MM.1S (cell line): ENCODE measurements at regions not wholly inside any gene's neighbourhood (a gene's known extent, or its start where the extent isn't known, plus 50 kb on each side); places are given as distances from the start of the nearest gene placed in this dataset.
"Not testable (repeated sequence)": the region's sequence is repeated elsewhere in the genome, so short reads cannot be mapped to it uniquely, and the experiment has no call there.

Experiments used
- DNase-seq: peaks from one replicate; pipeline ENCODE4 v3.0.0-alpha.2; 2015
- H2AFZ ChIP-seq: fragments of 300-600 bp; sonication (generic); 2 replicates; pipeline ENCODE4 v1.6.0; 2016; ENCODE audit warnings: antibody characterized with exemption, low read length
- H3F3A ChIP-seq: fragments of 300-600 bp; sonication (generic); 2 replicates; pipeline ENCODE4 v1.6.1; 2016; ENCODE audit warnings: mild to moderate bottlenecking, antibody characterized with exemption, low read length, moderate library complexity, mixed read lengths; ENCODE audit not compliant: insufficient read depth
- H3K27ac ChIP-seq: fragments of 300-600 bp; sonication (generic); 2 replicates; pipeline ENCODE4 v1.5.1; 2016; ENCODE audit warnings: mild to moderate bottlenecking, low read length
- H3K27me3 ChIP-seq: fragments of 300-600 bp; sonication (generic); replicated peaks from 2 replicates; pipeline ENCODE4 v1.6.0; 2016; ENCODE audit warnings: low read length; ENCODE audit not compliant: insufficient read depth
- H3K36me3 ChIP-seq: fragments of 300-600 bp; sonication (generic); replicated peaks from 2 replicates; pipeline ENCODE4 v1.6.1; 2016; ENCODE audit warnings: mild to moderate bottlenecking, low read length, mixed read lengths; ENCODE audit not compliant: insufficient read depth
- H3K4me1 ChIP-seq: fragments of 300-600 bp; sonication (generic); 2 replicates; pipeline ENCODE4 v1.6.1; 2016; ENCODE audit warnings: low read length, mixed read lengths
- H3K4me2 ChIP-seq: fragments of 300-600 bp; sonication (generic); 2 replicates; pipeline ENCODE4 v1.6.0; 2016; ENCODE audit warnings: low read depth, low read length
- H3K4me3 ChIP-seq: fragments of 300-600 bp; sonication (generic); 2 replicates; pipeline ENCODE4 v1.5.1; 2016; ENCODE audit warnings: low read length, mixed read lengths
- H3K79me2 ChIP-seq: fragments of 300-600 bp; sonication (generic); 2 replicates; pipeline ENCODE4 v1.6.1; 2016; ENCODE audit warnings: mixed run types, low read length, mixed read lengths
- H3K9ac ChIP-seq: fragments of 300-600 bp; sonication (generic); 2 replicates; pipeline ENCODE4 v1.6.1; 2016; ENCODE audit warnings: low read length, mixed read lengths
- H3K9me2 ChIP-seq: fragments of 300-600 bp; sonication (generic); replicated peaks from 2 replicates; pipeline ENCODE4 v1.6.1; 2016; ENCODE audit warnings: mild to moderate bottlenecking, low read length, mixed read lengths; ENCODE audit not compliant: insufficient read depth
- H3K9me3 ChIP-seq: fragments of 300-600 bp; sonication (generic); replicated peaks from 2 replicates; pipeline ENCODE4 v1.6.1; 2016; ENCODE audit warnings: mild to moderate bottlenecking, low read length, mixed read lengths; ENCODE audit not compliant: insufficient read depth
- H4K20me1 ChIP-seq: fragments of 300-600 bp; sonication (generic); 2 replicates; pipeline ENCODE4 v1.6.1; 2016; ENCODE audit warnings: mild to moderate bottlenecking, low read length, moderate library complexity, mixed read lengths; ENCODE audit not compliant: insufficient read depth
- CTCF ChIP-seq: fragments of 300-600 bp; sonication (generic); IDR thresholded peaks from 2 replicates; pipeline ENCODE4 v1.5.1; 2016; ENCODE audit warnings: antibody characterized with exemption, low read length, mixed read lengths
- EZH2 ChIP-seq: fragments of 300-600 bp; sonication (generic); optimal IDR thresholded peaks from 2 replicates; pipeline ENCODE3; 2017; ENCODE audit warnings: low read depth, mild to moderate bottlenecking, antibody characterized with exemption, low read length, mixed read lengths
- EZH2phosphoT487 ChIP-seq: fragments of 300-600 bp; sonication (generic); IDR thresholded peaks from 2 replicates; pipeline ENCODE4 v1.6.1; 2018; ENCODE audit warnings: antibody characterized with exemption, low read length

GRCh38 chr5:69013481-69013880 is 80.3 kb upstream of the SLC30A5 start:
- no peaks in the 10 kb centered on the region for H3F3A ChIP-seq
- no peaks in the 10 kb centered on the region for H3K36me3 ChIP-seq
- H3K4me2 ChIP-seq = no peak overlapping the region
- no peak overlapping the region for H2AFZ ChIP-seq
- TF ChIP-seq EZH2phosphoT487 = no peak
- TF ChIP-seq CTCF = no peak
- TF ChIP-seq EZH2 = no peak
- no peaks in the 10 kb centered on the region for H3K27me3 ChIP-seq
- no peaks in the 10 kb centered on the region for H4K20me1 ChIP-seq
- H3K27ac ChIP-seq = no peak overlapping the region
- no peaks in the 10 kb centered on the region for H3K4me1 ChIP-seq
- no peaks in the 10 kb centered on the region for H3K79me2 ChIP-seq
- DNase-seq = no peak
- no peaks in the 10 kb centered on the region for H3K9me3 ChIP-seq
- H3K9ac ChIP-seq = no peak overlapping the region
- H3K9me2 ChIP-seq = no peaks in the 10 kb centered on the region
- H3K4me3 ChIP-seq = no peak overlapping the region

- H3K4me2 ChIP-seq = not testable (repeated sequence)
Measured at GRCh38 chr5:69014007-69014406, 79.8 kb upstream of the SLC30A5 start.

GRCh38 chr5:69019668-69020375 is 74.0 kb upstream of the SLC30A5 start:
- Histone ChIP-seq H3K4me2 (no peak overlapping the region), H4K20me1 (no peaks in the 10 kb centered on the region), H3K36me3 (no peaks in the 10 kb centered on the region), H3K79me2 (no peaks in the 10 kb centered on the region), H3F3A (no peaks in the 10 kb centered on the region), H3K9me2 (no peaks in the 10 kb centered on the region), H3K27ac (no peak overlapping the region), H3K9me3 (no peaks in the 10 kb centered on the region), H3K4me1 (no peaks in the 10 kb centered on the region), H3K4me3 (no peak overlapping the region), H2AFZ (no peak overlapping the region), H3K9ac (no peak overlapping the region), H3K27me3 (no peaks in the 10 kb centered on the region)
- TF ChIP-seq EZH2phosphoT487 (no peak), CTCF (no peak), EZH2 (no peak)
- DNase-seq = no peak

More at GRCh38 chr5:69014007-69014406, 79.8 kb upstream of the SLC30A5 start:
- not testable (repeated sequence) for H3K4me1 ChIP-seq, H3K4me3 ChIP-seq, H4K20me1 ChIP-seq, DNase-seq, H3F3A ChIP-seq, H3K79me2 ChIP-seq, H2AFZ ChIP-seq, H3K27ac ChIP-seq, H3K9me2 ChIP-seq, H3K9ac ChIP-seq, H3K36me3 ChIP-seq, H3K9me3 ChIP-seq, H3K27me3 ChIP-seq

GRCh38 chr5:69024241-69024651 is 69.6 kb upstream of the SLC30A5 start:
- TF ChIP-seq CTCF = peak; percentile 74
- no peak for TF ChIP-seq EZH2
- Histone ChIP-seq H3F3A (no peaks in the 10 kb centered on the region), H3K9me3 (no peaks in the 10 kb centered on the region), H3K4me2 (no peak overlapping the region), H3K79me2 (no peaks in the 10 kb centered on the region), H3K4me3 (no peak overlapping the region), H2AFZ (no peak overlapping the region), H3K9ac (no peak overlapping the region), H3K4me1 (no peaks in the 10 kb centered on the region), H3K36me3 (no peaks in the 10 kb centered on the region), H3K27me3 (no peaks in the 10 kb centered on the region), H4K20me1 (no peaks in the 10 kb centered on the region), H3K27ac (no peak overlapping the region), H3K9me2 (no peaks in the 10 kb centered on the region)
- DNase-seq = peak; percentile 68
